H9 (cell line): ENCODE measurements at regions not wholly inside any gene's neighbourhood (a gene's known extent, or its start where the extent isn't known, plus 50 kb on each side); places are given as distances from the start of the nearest gene placed in this dataset.

ENCODE experiments used
- DNase-seq: peaks from one replicate; pipeline ENCODE4 v3.0.0-alpha.2; 2017
- H2AFZ ChIP-seq: one replicate; pipeline ENCODE4 v1.6.1; 2013; ENCODE audit warnings: mild to moderate bottlenecking, low read length, control low read depth, moderate library complexity
- H2AK5ac ChIP-seq: 2 replicates; pipeline ENCODE4 v1.6.1; 2013; ENCODE audit warnings: low read length, control low read depth, mixed read lengths; ENCODE audit not compliant: insufficient read length
- H2BK120ac ChIP-seq: one replicate; pipeline ENCODE4 v1.6.1; 2013; ENCODE audit warnings: low read depth, mild to moderate bottlenecking, low read length, control low read depth, inconsistent platforms; ENCODE audit not compliant: poor library complexity, severe bottlenecking
- H2BK12ac ChIP-seq: 2 replicates; pipeline ENCODE4 v1.6.1; 2013; ENCODE audit warnings: low read length, control low read depth, mixed read lengths, low read depth; ENCODE audit not compliant: insufficient read length
- H2BK15ac ChIP-seq: 2 replicates; pipeline ENCODE4 v1.6.1; 2013; ENCODE audit warnings: low read depth, low read length, control low read depth
- H2BK20ac ChIP-seq: one replicate; pipeline ENCODE4 v1.6.1; 2013; ENCODE audit warnings: low read depth, mild to moderate bottlenecking, low read length, control low read depth, inconsistent platforms; ENCODE audit not compliant: poor library complexity, severe bottlenecking
- H2BK5ac ChIP-seq: 2 replicates; pipeline ENCODE4 v1.6.1; 2013; ENCODE audit warnings: low read length, control low read depth, mixed read lengths; ENCODE audit not compliant: insufficient read length
- H3K14ac ChIP-seq: 2 replicates; pipeline ENCODE4 v1.6.1; 2013; ENCODE audit warnings: low read length, control low read depth; ENCODE audit not compliant: insufficient read depth
- H3K18ac ChIP-seq: 2 replicates; pipeline ENCODE4 v1.6.1; 2013; ENCODE audit warnings: low read depth, mild to moderate bottlenecking, mixed read lengths, low read length, control low read depth; ENCODE audit not compliant: insufficient read length
- H3K23ac ChIP-seq: 2 replicates; pipeline ENCODE4 v1.6.1; 2013; ENCODE audit warnings: low read length, control low read depth, mixed read lengths, low read depth; ENCODE audit not compliant: insufficient read length
- H3K23me2 ChIP-seq: 2 replicates; pipeline ENCODE4 v1.6.1; 2013; ENCODE audit warnings: low read depth, mild to moderate bottlenecking, mixed read lengths, low read length, control low read depth; ENCODE audit not compliant: insufficient read length, poor library complexity, severe bottlenecking
- H3K27ac ChIP-seq: 2 replicates; pipeline ENCODE4 v1.5.1; 2013; ENCODE audit warnings: low read length, control low read depth, mixed read lengths, low read depth; ENCODE audit not compliant: insufficient read length
- H3K27me3 ChIP-seq: 2 replicates; pipeline ENCODE4 v1.6.1; 2013; ENCODE audit warnings: low read length, control low read depth, inconsistent platforms; ENCODE audit not compliant: insufficient read depth
- H3K4ac ChIP-seq: 2 replicates; pipeline ENCODE4 v1.6.1; 2013; ENCODE audit warnings: low read depth, mild to moderate bottlenecking, control low read depth, inconsistent platforms, low read length, moderate library complexity
- H3K4me1 ChIP-seq: 2 replicates; pipeline ENCODE4 v1.6.1; 2013; ENCODE audit warnings: low read length, control low read depth, inconsistent platforms; ENCODE audit not compliant: insufficient read depth
- H3K4me2 ChIP-seq: 2 replicates; pipeline ENCODE4 v1.6.1; 2013; ENCODE audit warnings: low read length, control low read depth, mixed read lengths; ENCODE audit not compliant: insufficient read length, insufficient read depth
- H3K56ac ChIP-seq: 2 replicates; pipeline ENCODE4 v1.6.1; 2013; ENCODE audit warnings: low read depth, mild to moderate bottlenecking, mixed read lengths, low read length, control low read depth; ENCODE audit not compliant: insufficient read length
- H3K79me1 ChIP-seq: 2 replicates; pipeline ENCODE4 v1.6.1; 2013; ENCODE audit warnings: low read depth, mild to moderate bottlenecking, moderate library complexity, low read length, control low read depth, inconsistent platforms; ENCODE audit not compliant: insufficient read depth, poor library complexity, severe bottlenecking
- H3K79me2 ChIP-seq: 2 replicates; pipeline ENCODE4 v1.6.1; 2013; ENCODE audit warnings: low read length, control low read depth, inconsistent platforms; ENCODE audit not compliant: insufficient read depth
- H3K9ac ChIP-seq: 2 replicates; pipeline ENCODE4 v1.6.1; 2013; ENCODE audit warnings: low read length, control low read depth, mixed read lengths; ENCODE audit not compliant: insufficient read length; ENCODE audit errors: extremely low read depth
- H3K9me3 ChIP-seq: one replicate; pipeline ENCODE4 v1.6.1; 2013; ENCODE audit warnings: low read depth, low read length, inconsistent platforms; ENCODE audit not compliant: control insufficient read depth
- H3T11ph ChIP-seq: one replicate; pipeline ENCODE4 v1.6.1; 2013; ENCODE audit warnings: mild to moderate bottlenecking, low read length, control low read depth, inconsistent platforms
- H4K20me1 ChIP-seq: one replicate; pipeline ENCODE4 v1.6.1; 2013; ENCODE audit not compliant: control insufficient read depth, insufficient read length, insufficient read depth
- H4K5ac ChIP-seq: 2 replicates; pipeline ENCODE4 v1.6.1; 2013; ENCODE audit warnings: low read depth, mild to moderate bottlenecking, mixed read lengths, low read length, control low read depth; ENCODE audit not compliant: insufficient read length
- H4K8ac ChIP-seq: replicated peaks from 2 replicates; pipeline ENCODE4 v1.6.1; 2013; ENCODE audit warnings: low read length, control low read depth, mixed read lengths, low read depth; ENCODE audit not compliant: insufficient read length
- H4K91ac ChIP-seq: 2 replicates; pipeline ENCODE4 v1.6.1; 2013; ENCODE audit warnings: low read depth, mild to moderate bottlenecking, moderate library complexity, mixed read lengths, low read length, control low read depth; ENCODE audit not compliant: insufficient read length
- H3K27ac Mint-ChIP-seq, 3 experiments: 2 replicates in 2 of 3; 3 replicates in 1 of 3; pipeline ENCODE4 v1.8.0; 2020 to 2021; ENCODE audit warnings: mixed read lengths in 3 of 3, mild to moderate bottlenecking in 1 of 3, moderate library complexity in 1 of 3
- H3K27me3 Mint-ChIP-seq: 2 replicates; pipeline ENCODE4 v1.8.0; 2021; ENCODE audit warnings: low read depth, mild to moderate bottlenecking, moderate library complexity, mixed read lengths
- H3K36me3 Mint-ChIP-seq, 3 experiments: 2 replicates in 2 of 3; 3 replicates in 1 of 3; pipeline ENCODE4 v1.8.0; 2020 to 2021; ENCODE audit warnings: low read depth in 3 of 3, mixed read lengths in 3 of 3; ENCODE audit not compliant: insufficient read depth in 1 of 3
- H3K4me1 Mint-ChIP-seq, 2 experiments: 2 replicates each; pipeline ENCODE4 v1.8.0; 2020; ENCODE audit warnings: mixed read lengths in 2 of 2
- H3K4me3 Mint-ChIP-seq, 2 experiments: 2 replicates in 1 of 2; 3 replicates in 1 of 2; pipeline ENCODE4 v1.8.0; 2020 to 2021; ENCODE audit warnings: mild to moderate bottlenecking in 2 of 2, mixed read lengths in 2 of 2, moderate library complexity in 1 of 2
- H3K9me3 Mint-ChIP-seq, 2 experiments: 2 replicates in 1 of 2; 3 replicates in 1 of 2; pipeline ENCODE4 v1.8.0; 2020; ENCODE audit warnings: mild to moderate bottlenecking in 2 of 2, mixed read lengths in 2 of 2, moderate library complexity in 1 of 2
- WGBS: extraction: QIAGEN DNeasy Blood & Tissue Kit; methylation state at CpG from one replicate; pipeline ENCODE4 v1.1.7; 2013; ENCODE audit warnings: missing lambda C conversion rate, low lambda C conversion rate, mixed read lengths; ENCODE audit not compliant: insufficient read length; ENCODE audit errors: extremely low coverage; 5-methylcytosine and 5-hydroxymethylcytosine counted together
- TF ChIP-seq, protein P1 (sequence below): fragments of 200-600 bp; sonication (generic); conservative IDR thresholded peaks from 3 replicates; pipeline ENCODE4 v1.8.0; 2021; ENCODE audit warnings: antibody characterized with exemption, mild to moderate bottlenecking

DNA sequence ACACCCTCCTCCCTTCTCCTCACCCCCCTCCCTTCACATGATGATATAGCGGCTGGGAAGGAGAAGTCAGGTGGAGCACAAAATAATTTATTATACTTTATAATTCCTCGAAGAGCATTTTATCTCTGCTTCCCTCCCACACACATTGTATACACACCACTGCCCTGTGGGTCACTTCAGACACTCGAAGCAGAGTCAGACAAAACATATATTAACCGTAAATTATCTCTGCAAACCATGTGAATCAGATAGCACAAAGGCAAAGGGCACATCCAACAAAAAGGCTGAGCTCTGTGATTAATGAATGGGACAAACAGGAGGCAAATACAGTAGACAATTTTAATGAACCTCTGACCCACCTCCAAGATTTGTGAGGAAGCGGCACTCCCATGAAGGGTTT, 450.7 kb downstream of the GALC start:
- H3K27me3 ChIP-seq: no peaks in the 10 kb centered on the region
- no peaks in the 10 kb centered on the region for H3K4me1 ChIP-seq
- H2AK5ac ChIP-seq: no peak overlapping the region
- H4K5ac ChIP-seq: no peak overlapping the region
- H4K91ac ChIP-seq: no peak overlapping the region
- H3K56ac ChIP-seq: no peak overlapping the region
- no peak overlapping the region for H3K4me3 Mint-ChIP-seq
- H3K18ac ChIP-seq: no peak overlapping the region
- H3T11ph ChIP-seq: no peak overlapping the region
- no peak overlapping the region for H2BK20ac ChIP-seq
- H2BK120ac ChIP-seq: no peak overlapping the region
- H3K4me1 Mint-ChIP-seq: no peaks in the 10 kb centered on the region
- TF ChIP-seq, protein P1, sequence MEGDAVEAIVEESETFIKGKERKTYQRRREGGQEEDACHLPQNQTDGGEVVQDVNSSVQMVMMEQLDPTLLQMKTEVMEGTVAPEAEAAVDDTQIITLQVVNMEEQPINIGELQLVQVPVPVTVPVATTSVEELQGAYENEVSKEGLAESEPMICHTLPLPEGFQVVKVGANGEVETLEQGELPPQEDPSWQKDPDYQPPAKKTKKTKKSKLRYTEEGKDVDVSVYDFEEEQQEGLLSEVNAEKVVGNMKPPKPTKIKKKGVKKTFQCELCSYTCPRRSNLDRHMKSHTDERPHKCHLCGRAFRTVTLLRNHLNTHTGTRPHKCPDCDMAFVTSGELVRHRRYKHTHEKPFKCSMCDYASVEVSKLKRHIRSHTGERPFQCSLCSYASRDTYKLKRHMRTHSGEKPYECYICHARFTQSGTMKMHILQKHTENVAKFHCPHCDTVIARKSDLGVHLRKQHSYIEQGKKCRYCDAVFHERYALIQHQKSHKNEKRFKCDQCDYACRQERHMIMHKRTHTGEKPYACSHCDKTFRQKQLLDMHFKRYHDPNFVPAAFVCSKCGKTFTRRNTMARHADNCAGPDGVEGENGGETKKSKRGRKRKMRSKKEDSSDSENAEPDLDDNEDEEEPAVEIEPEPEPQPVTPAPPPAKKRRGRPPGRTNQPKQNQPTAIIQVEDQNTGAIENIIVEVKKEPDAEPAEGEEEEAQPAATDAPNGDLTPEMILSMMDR: no peak
- H3K14ac ChIP-seq: no peak overlapping the region
- no peaks in the 10 kb centered on the region for H3K36me3 Mint-ChIP-seq
- no peaks in the 10 kb centered on the region for H3K79me1 ChIP-seq
- no peak overlapping the region for H3K4me2 ChIP-seq
- H2BK5ac ChIP-seq: no peak overlapping the region
- no peak overlapping the region for H3K23ac ChIP-seq
- no peak for DNase-seq
- H4K8ac ChIP-seq: no peak overlapping the region
- no CpG with 5 or more reads among the region's 5 CpGs for WGBS
- no peak overlapping the region for H2BK15ac ChIP-seq
- H3K27ac ChIP-seq: no peak overlapping the region
- no peak overlapping the region for H3K4ac ChIP-seq
- no peak overlapping the region for H3K9ac ChIP-seq
- no peak overlapping the region for H3K27ac Mint-ChIP-seq
- no peaks in the 10 kb centered on the region for H3K23me2 ChIP-seq
- no peak overlapping the region for H2AFZ ChIP-seq
- no peaks in the 10 kb centered on the region for H3K79me2 ChIP-seq
- no peaks in the 10 kb centered on the region for H3K9me3 ChIP-seq
- H3K9me3 Mint-ChIP-seq: peaks cover 2 to 4% of the 10 kb centered on the region in 2 experiments; a peak in 3 of 5 replicates
- no peaks in the 10 kb centered on the region for H4K20me1 ChIP-seq
- no peaks in the 10 kb centered on the region; the same call in 1 of the 2 replicates for H3K27me3 Mint-ChIP-seq
- no peak overlapping the region for H2BK12ac ChIP-seq
